ENCODE measurements at regions not wholly inside any gene's neighbourhood (a gene's known extent, or its start where the extent isn't known, plus 50 kb on each side); places are given as distances from the start of the nearest gene placed in this dataset.
"Not testable (repeated sequence)": the region's sequence is repeated elsewhere in the genome, so short reads cannot be mapped to it uniquely, and the experiment has no call there.

- no peaks in the 10 kb centered on the region for H3K36me3 Mint-ChIP-seq
- H3K27me3 Mint-ChIP-seq (ENCODE audit: low read depth): no peaks in the 10 kb centered on the region
- H3K9me3 Mint-ChIP-seq: no peaks in the 10 kb centered on the region
- no peak overlapping the region for H3K27ac Mint-ChIP-seq
- H3K4me3 Mint-ChIP-seq: no peak overlapping the region
- TF ChIP-seq CTCF (IDR thresholded peaks at IDR 0.05; ENCODE audit: unreplicated experiment): no peak
- DNase-seq (ENCODE audit: low spot score in 2 of 2, unreplicated experiment in 2 of 2): no peak
- peaks cover 17% of the 10 kb centered on the region for H3K4me1 Mint-ChIP-seq
These were observed 368.6 kb downstream of the DMRTA1 start for GRCh38 chr9:22815246-22815645.

GRCh38 chr9:22817181-22817580 is 370.6 kb downstream of the DMRTA1 start:
- no peaks in the 10 kb centered on the region for H3K36me3 Mint-ChIP-seq
- TF ChIP-seq CTCF (IDR thresholded peaks at IDR 0.05; ENCODE audit: unreplicated experiment): no peak
- no peaks in the 10 kb centered on the region for H3K27me3 Mint-ChIP-seq (ENCODE audit: low read depth)
- no peak overlapping the region for H3K27ac Mint-ChIP-seq
- DNase-seq (ENCODE audit: low spot score in 2 of 2, unreplicated experiment in 2 of 2): no peak
- peaks cover 15% of the 10 kb centered on the region for H3K4me1 Mint-ChIP-seq
- H3K9me3 Mint-ChIP-seq: no peaks in the 10 kb centered on the region
- H3K4me3 Mint-ChIP-seq: no peak overlapping the region

- no peak for TF ChIP-seq CTCF (IDR thresholded peaks at IDR 0.05; ENCODE audit: unreplicated experiment)
- Mint-ChIP-seq H3K9me3 (peaks cover 17% of the 10 kb centered on the region), H3K27ac (no peak overlapping the region), H3K4me3 (no peak overlapping the region), H3K4me1 (no peaks in the 10 kb centered on the region), H3K36me3 (no peaks in the 10 kb centered on the region), H3K27me3 (ENCODE audit: low read depth) (no peaks in the 10 kb centered on the region)
- DNase-seq (ENCODE audit: low spot score in 2 of 2, unreplicated experiment in 2 of 2): no peak
These were observed 382.6 kb downstream of the DMRTA1 start for GRCh38 chr9:22829236-22829635.

GRCh38 chr9:22838266-22838665 is 391.6 kb downstream of the DMRTA1 start:
- no peak for DNase-seq (ENCODE audit: low spot score in 2 of 2, unreplicated experiment in 2 of 2)
- Mint-ChIP-seq H3K36me3 (no peaks in the 10 kb centered on the region), H3K27me3 (ENCODE audit: low read depth) (no peaks in the 10 kb centered on the region), H3K27ac (no peak overlapping the region), H3K4me3 (no peak overlapping the region), H3K9me3 (peaks cover 2% of the 10 kb centered on the region), H3K4me1 (no peaks in the 10 kb centered on the region)
- TF ChIP-seq CTCF (IDR thresholded peaks at IDR 0.05; ENCODE audit: unreplicated experiment): no peak

GRCh38 chr9:22840641-22841040 is 394.0 kb downstream of the DMRTA1 start:
- Mint-ChIP-seq H3K4me1 (no peaks in the 10 kb centered on the region), H3K4me3 (no peak overlapping the region), H3K9me3 (peaks cover 24% of the 10 kb centered on the region), H3K36me3 (no peaks in the 10 kb centered on the region), H3K27me3 (ENCODE audit: low read depth) (no peaks in the 10 kb centered on the region), H3K27ac (no peak overlapping the region)
- DNase-seq (ENCODE audit: low spot score in 2 of 2, unreplicated experiment in 2 of 2): no peak
- no peak for TF ChIP-seq CTCF (IDR thresholded peaks at IDR 0.05; ENCODE audit: unreplicated experiment)

- H3K27ac Mint-ChIP-seq; H3K27me3 Mint-ChIP-seq (ENCODE audit: low read depth); H3K4me3 Mint-ChIP-seq; H3K4me1 Mint-ChIP-seq; H3K36me3 Mint-ChIP-seq; DNase-seq (ENCODE audit: low spot score in 2 of 2, unreplicated experiment in 2 of 2): not testable (repeated sequence)
- H3K9me3 Mint-ChIP-seq: peaks cover 64% of the 10 kb centered on the region
These were observed 398.6 kb downstream of the DMRTA1 start for GRCh38 chr9:22845243-22845642.

All from mesothelial cell of epicardium (in vitro differentiated cells).